Fibroblast of lung (primary cell): ENCODE measurements at regions not wholly inside any gene's neighbourhood (a gene's known extent, or its start where the extent isn't known, plus 50 kb on each side); places are given as distances from the start of the nearest gene placed in this dataset.

Experiments
- EZH2 ChIP-seq: IDR thresholded peaks from 2 replicates; pipeline ENCODE4 v1.5.1; 2012; ENCODE audit warnings: low read length, control low read depth, mild to moderate bottlenecking; ENCODE audit errors: missing control alignments
- TF ChIP-seq, protein P1 (sequence below), 2 donors: IDR thresholded peaks in 1 of 2; conservative IDR thresholded peaks in 1 of 2; 1 replicate in 1 of 2; 2 replicates in 1 of 2; pipeline ENCODE4 v1.5.1; 2011 to 2012; ENCODE audit warnings: low read length in 2 of 2, control low read depth in 1 of 2, inconsistent platforms in 1 of 2, low read depth in 1 of 2, mild to moderate bottlenecking in 1 of 2

DNA sequence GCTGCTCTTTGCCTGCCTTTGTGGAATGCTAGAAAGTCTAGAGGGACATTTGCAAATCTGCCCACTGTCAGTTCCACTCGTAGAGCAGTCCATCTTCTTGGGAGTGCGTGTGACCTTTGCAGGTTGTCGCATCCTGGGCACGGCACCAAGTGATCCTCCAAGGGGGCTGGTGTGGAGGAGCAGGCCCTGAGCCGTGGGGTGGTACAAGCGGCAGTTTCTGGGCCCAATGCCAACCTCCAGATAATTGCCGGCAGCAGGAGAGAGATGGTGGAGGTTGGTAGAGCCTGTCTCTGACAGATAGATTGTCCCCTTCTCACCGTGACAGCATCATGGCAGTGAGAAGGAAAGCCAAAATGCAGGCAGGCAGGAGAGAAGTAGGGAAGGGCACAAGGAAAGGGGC lies 150.7 kb upstream of the SLC14A2 start:
- TF ChIP-seq, protein P1, sequence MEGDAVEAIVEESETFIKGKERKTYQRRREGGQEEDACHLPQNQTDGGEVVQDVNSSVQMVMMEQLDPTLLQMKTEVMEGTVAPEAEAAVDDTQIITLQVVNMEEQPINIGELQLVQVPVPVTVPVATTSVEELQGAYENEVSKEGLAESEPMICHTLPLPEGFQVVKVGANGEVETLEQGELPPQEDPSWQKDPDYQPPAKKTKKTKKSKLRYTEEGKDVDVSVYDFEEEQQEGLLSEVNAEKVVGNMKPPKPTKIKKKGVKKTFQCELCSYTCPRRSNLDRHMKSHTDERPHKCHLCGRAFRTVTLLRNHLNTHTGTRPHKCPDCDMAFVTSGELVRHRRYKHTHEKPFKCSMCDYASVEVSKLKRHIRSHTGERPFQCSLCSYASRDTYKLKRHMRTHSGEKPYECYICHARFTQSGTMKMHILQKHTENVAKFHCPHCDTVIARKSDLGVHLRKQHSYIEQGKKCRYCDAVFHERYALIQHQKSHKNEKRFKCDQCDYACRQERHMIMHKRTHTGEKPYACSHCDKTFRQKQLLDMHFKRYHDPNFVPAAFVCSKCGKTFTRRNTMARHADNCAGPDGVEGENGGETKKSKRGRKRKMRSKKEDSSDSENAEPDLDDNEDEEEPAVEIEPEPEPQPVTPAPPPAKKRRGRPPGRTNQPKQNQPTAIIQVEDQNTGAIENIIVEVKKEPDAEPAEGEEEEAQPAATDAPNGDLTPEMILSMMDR (conservative IDR thresholded peaks at IDR 0.05 in 1 of 2, IDR thresholded peaks at IDR 0.05 in 1 of 2; ENCODE audit: low read depth in 1 of 2, low read length in 2 of 2), result no peak
- TF ChIP-seq EZH2, result no peak
